ENCODE measurements at regions not wholly inside any gene's neighbourhood (a gene's known extent, or its start where the extent isn't known, plus 50 kb on each side); places are given as distances from the start of the nearest gene placed in this dataset.

GRCh38 chr11:104798789-104799188 lies 99.5 kb downstream of the CASP12 start:
- Histone ChIP-seq H4K20me1 (ENCODE audit: low read depth, low read length) (no peaks in the 10 kb centered on the region), H3K36me3 (ENCODE audit: low read length) (no peaks in the 10 kb centered on the region), H3K9me3 (ENCODE audit: insufficient read depth, low read length) (no peaks in the 10 kb centered on the region), H3K27me3 (ENCODE audit: low read length) (no peaks in the 10 kb centered on the region), H3F3A (ENCODE audit: insufficient read depth) (no peaks in the 10 kb centered on the region), H3K9me2 (replicated peaks; ENCODE audit: insufficient read depth, low read length) (no peaks in the 10 kb centered on the region), H3K79me2 (ENCODE audit: insufficient read depth, low read length) (no peaks in the 10 kb centered on the region), H3K27ac (ENCODE audit: low read depth, low read length) (no peak overlapping the region), H3K4me2 (ENCODE audit: low read depth, low read length, poor library complexity, severe bottlenecking) (no peak overlapping the region), H3K9ac (ENCODE audit: low read length) (no peak overlapping the region), H2AFZ (ENCODE audit: low read depth, low read length, severe bottlenecking) (no peak overlapping the region), H3K4me3 (ENCODE audit: insufficient read depth, low read length, poor library complexity, severe bottlenecking) (no peak overlapping the region)
- TF ChIP-seq EZH2phosphoT487 (conservative IDR thresholded peaks at IDR 0.05; ENCODE audit: low read length), result no peak
- TF ChIP-seq, protein P1, sequence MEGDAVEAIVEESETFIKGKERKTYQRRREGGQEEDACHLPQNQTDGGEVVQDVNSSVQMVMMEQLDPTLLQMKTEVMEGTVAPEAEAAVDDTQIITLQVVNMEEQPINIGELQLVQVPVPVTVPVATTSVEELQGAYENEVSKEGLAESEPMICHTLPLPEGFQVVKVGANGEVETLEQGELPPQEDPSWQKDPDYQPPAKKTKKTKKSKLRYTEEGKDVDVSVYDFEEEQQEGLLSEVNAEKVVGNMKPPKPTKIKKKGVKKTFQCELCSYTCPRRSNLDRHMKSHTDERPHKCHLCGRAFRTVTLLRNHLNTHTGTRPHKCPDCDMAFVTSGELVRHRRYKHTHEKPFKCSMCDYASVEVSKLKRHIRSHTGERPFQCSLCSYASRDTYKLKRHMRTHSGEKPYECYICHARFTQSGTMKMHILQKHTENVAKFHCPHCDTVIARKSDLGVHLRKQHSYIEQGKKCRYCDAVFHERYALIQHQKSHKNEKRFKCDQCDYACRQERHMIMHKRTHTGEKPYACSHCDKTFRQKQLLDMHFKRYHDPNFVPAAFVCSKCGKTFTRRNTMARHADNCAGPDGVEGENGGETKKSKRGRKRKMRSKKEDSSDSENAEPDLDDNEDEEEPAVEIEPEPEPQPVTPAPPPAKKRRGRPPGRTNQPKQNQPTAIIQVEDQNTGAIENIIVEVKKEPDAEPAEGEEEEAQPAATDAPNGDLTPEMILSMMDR (IDR thresholded peaks at IDR 0.05; ENCODE audit: insufficient read depth, low read length, poor library complexity, severe bottlenecking), result no peak

DNA sequence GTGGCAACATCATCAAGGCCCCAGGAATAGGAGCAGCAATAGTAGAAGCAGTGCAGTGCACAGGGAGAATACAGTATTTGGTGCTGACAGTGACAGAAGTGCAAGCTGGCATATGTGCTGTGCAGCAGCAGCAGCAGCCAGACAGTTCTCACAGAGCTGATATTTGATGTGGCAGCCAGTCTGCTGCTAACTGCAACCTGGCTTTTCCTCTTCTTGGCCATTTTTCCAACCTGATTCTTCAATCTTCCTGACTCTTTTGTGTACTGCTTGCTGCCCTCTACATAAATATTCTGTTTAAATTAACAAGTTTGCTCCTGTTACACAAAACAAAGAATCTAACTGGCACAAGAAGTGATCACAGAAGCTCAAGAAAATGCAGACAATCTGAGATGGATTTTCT lies 102.0 kb downstream of the CASP12 start:
- no peaks in the 10 kb centered on the region for H3K27me3 ChIP-seq (ENCODE audit: low read length)
- no peaks in the 10 kb centered on the region for H3K79me2 ChIP-seq (ENCODE audit: insufficient read depth, low read length)
- no peaks in the 10 kb centered on the region for H3K9me2 ChIP-seq (replicated peaks; ENCODE audit: insufficient read depth, low read length)
- H4K20me1 ChIP-seq (ENCODE audit: low read depth, low read length), result no peaks in the 10 kb centered on the region
- no peak for TF ChIP-seq EZH2phosphoT487 (conservative IDR thresholded peaks at IDR 0.05; ENCODE audit: low read length)
- TF ChIP-seq, protein P1 (IDR thresholded peaks at IDR 0.05; ENCODE audit: insufficient read depth, low read length, poor library complexity, severe bottlenecking), result no peak
- H3K4me3 ChIP-seq (ENCODE audit: insufficient read depth, low read length, poor library complexity, severe bottlenecking), result no peak overlapping the region
- no peaks in the 10 kb centered on the region for H3K9me3 ChIP-seq (ENCODE audit: insufficient read depth, low read length)
- no peak overlapping the region for H3K27ac ChIP-seq (ENCODE audit: low read depth, low read length)
- H3K36me3 ChIP-seq (ENCODE audit: low read length), result no peaks in the 10 kb centered on the region
- H3F3A ChIP-seq (ENCODE audit: insufficient read depth), result no peaks in the 10 kb centered on the region
- H2AFZ ChIP-seq (ENCODE audit: low read depth, low read length, severe bottlenecking), result no peak overlapping the region
- no peak overlapping the region for H3K9ac ChIP-seq (ENCODE audit: low read length)
- no peak overlapping the region for H3K4me2 ChIP-seq (ENCODE audit: low read depth, low read length, poor library complexity, severe bottlenecking)

- no peaks in the 10 kb centered on the region for H3K36me3 ChIP-seq (ENCODE audit: low read length)
- H3K9me2 ChIP-seq (replicated peaks; ENCODE audit: insufficient read depth, low read length), result no peaks in the 10 kb centered on the region
- no peaks in the 10 kb centered on the region for H4K20me1 ChIP-seq (ENCODE audit: low read depth, low read length)
- H3F3A ChIP-seq (ENCODE audit: insufficient read depth), result no peaks in the 10 kb centered on the region
- H3K27me3 ChIP-seq (ENCODE audit: low read length), result no peaks in the 10 kb centered on the region
- no peaks in the 10 kb centered on the region for H3K79me2 ChIP-seq (ENCODE audit: insufficient read depth, low read length)
- H3K9ac ChIP-seq (ENCODE audit: low read length), result no peak overlapping the region
- no peak overlapping the region for H3K4me2 ChIP-seq (ENCODE audit: low read depth, low read length, poor library complexity, severe bottlenecking)
- H2AFZ ChIP-seq (ENCODE audit: low read depth, low read length, severe bottlenecking), result no peak overlapping the region
- no peak overlapping the region for H3K4me3 ChIP-seq (ENCODE audit: insufficient read depth, low read length, poor library complexity, severe bottlenecking)
- no peaks in the 10 kb centered on the region for H3K9me3 ChIP-seq (ENCODE audit: insufficient read depth, low read length)
- no peak for TF ChIP-seq EZH2phosphoT487 (conservative IDR thresholded peaks at IDR 0.05; ENCODE audit: low read length)
- TF ChIP-seq, protein P1 (IDR thresholded peaks at IDR 0.05; ENCODE audit: insufficient read depth, low read length, poor library complexity, severe bottlenecking), result no peak
- H3K27ac ChIP-seq (ENCODE audit: low read depth, low read length), result no peak overlapping the region
Observed at GRCh38 chr11:104795501-104796213, 102.6 kb downstream of the CASP12 start.

Measured in SU-DHL-6 (cell line).